ENCODE measurements at regions not wholly inside any gene's neighbourhood (a gene's known extent, or its start where the extent isn't known, plus 50 kb on each side); places are given as distances from the start of the nearest gene placed in this dataset.

- Histone ChIP-seq H3K9ac (no peak overlapping the region), H3K9me3 (peaks cover 14% of the 10 kb centered on the region; the same call in 1 of the 2 replicates), H3K4me3 (ENCODE audit: low read depth in 2 of 2, low read length in 1 of 2) (no peak overlapping the region), H3K4me1 (ENCODE audit: control insufficient read depth in 1 of 2, insufficient read depth in 2 of 2, low read depth in 1 of 2, low read length in 1 of 2) (peaks cover 0 to 3% of the 10 kb centered on the region in 2 experiments; a peak in 1 of 4 replicates), H2AFZ (ENCODE audit: low read depth) (no peak overlapping the region), H3K27ac (ENCODE audit: low read depth in 2 of 2, low read length in 1 of 2) (no peak overlapping the region), H3K9me2 (no peaks in the 10 kb centered on the region), H3K4me2 (no peak overlapping the region), H3K79me2 (ENCODE audit: insufficient read depth) (no peaks in the 10 kb centered on the region), H3K36me3 (replicated peaks in 1 of 2; ENCODE audit: control insufficient read depth in 1 of 2, insufficient read depth in 2 of 2, low read length in 1 of 2) (peaks cover 0 to 3% of the 10 kb centered on the region in 2 experiments), H4K20me1 (ENCODE audit: insufficient read depth) (no peaks in the 10 kb centered on the region), H3F3A (replicated peaks; ENCODE audit: insufficient read depth) (peaks cover 13% of the 10 kb centered on the region), H3K27me3 (ENCODE audit: insufficient read depth) (no peaks in the 10 kb centered on the region)
- POLR2A ChIA-PET = no interaction called here
- CTCF ChIA-PET = no interaction called here
- TF ChIP-seq NRF1 (IDR thresholded peaks at IDR 0.05; ENCODE audit: low read depth, low read length) (no peak), GABPA (IDR thresholded peaks at IDR 0.05; ENCODE audit: low read depth) (no peak), FOSL2 (IDR thresholded peaks at IDR 0.05; ENCODE audit: borderline replicate concordance, low read depth) (no peak), FOXJ3 (CRISPR knock-in tag; IDR thresholded peaks at IDR 0.05) (no peak), YY1 (IDR thresholded peaks at IDR 0.05; ENCODE audit: low read depth) (no peak), ELF1 (IDR thresholded peaks at IDR 0.05) (no peak), CHD2 (IDR thresholded peaks at IDR 0.05; ENCODE audit: low read length, partially characterized antibody) (no peak), MXI1 (IDR thresholded peaks at IDR 0.05; ENCODE audit: low read depth, low read length) (no peak), SMC3 (IDR thresholded peaks at IDR 0.05; ENCODE audit: low read depth, low read length) (no peak), RXRA (IDR thresholded peaks at IDR 0.05; ENCODE audit: borderline replicate concordance, low read depth) (no peak), NFIC (IDR thresholded peaks at IDR 0.05; ENCODE audit: borderline replicate concordance) (no peak), TAF1 (IDR thresholded peaks at IDR 0.05; ENCODE audit: borderline replicate concordance, low read depth, low read length) (no peak), EP300 (IDR thresholded peaks at IDR 0.05; ENCODE audit: borderline replicate concordance in 1 of 2, low read depth in 1 of 2, low read length in 1 of 2) (no peak), TCF12 (IDR thresholded peaks at IDR 0.05) (no peak), RFX5 (IDR thresholded peaks at IDR 0.05; ENCODE audit: low read length) (no peak), PBX3 (IDR thresholded peaks at IDR 0.05) (no peak), IRF3 (IDR thresholded peaks at IDR 0.05; ENCODE audit: low read depth, low read length) (no peak)
- DNase-seq = no peak
- 71% methylated on average over 2 of the region's 2 CpGs for WGBS (ENCODE audit: low lambda C conversion rate)
Observed at GRCh38 chr6:105821027-105821426, 265.1 kb upstream of the PRDM1 start.

GRCh38 chr6:105819745-105820144, 266.4 kb upstream of the PRDM1 start:
- Histone ChIP-seq H3K9ac (no peak overlapping the region), H3K9me2 (no peaks in the 10 kb centered on the region), H3K27me3 (ENCODE audit: insufficient read depth) (no peaks in the 10 kb centered on the region), H3K27ac (ENCODE audit: low read depth in 2 of 2, low read length in 1 of 2) (no peak overlapping the region), H3K4me2 (no peak overlapping the region), H3K79me2 (ENCODE audit: insufficient read depth) (no peaks in the 10 kb centered on the region), H3K36me3 (replicated peaks in 1 of 2; ENCODE audit: control insufficient read depth in 1 of 2, insufficient read depth in 2 of 2, low read length in 1 of 2) (peaks cover 0 to 3% of the 10 kb centered on the region in 2 experiments), H3K4me3 (ENCODE audit: low read depth in 2 of 2, low read length in 1 of 2) (no peak overlapping the region), H3K4me1 (ENCODE audit: control insufficient read depth in 1 of 2, insufficient read depth in 2 of 2, low read depth in 1 of 2, low read length in 1 of 2) (peaks cover 0 to 3% of the 10 kb centered on the region in 2 experiments; a peak in 1 of 4 replicates), H4K20me1 (ENCODE audit: insufficient read depth) (no peaks in the 10 kb centered on the region), H3K9me3 (peaks cover 14% of the 10 kb centered on the region; the same call in 1 of the 2 replicates), H3F3A (replicated peaks; ENCODE audit: insufficient read depth) (peaks cover 6% of the 10 kb centered on the region), H2AFZ (ENCODE audit: low read depth) (no peak overlapping the region)
- ChIA-PET CTCF (no interaction called here), POLR2A (no interaction called here)
- WGBS (ENCODE audit: low lambda C conversion rate) = 32% methylated on average over 2 of the region's 2 CpGs
- no peak for DNase-seq
- no peak for TF ChIP-seq NRF1 (IDR thresholded peaks at IDR 0.05; ENCODE audit: low read depth, low read length)
- TF ChIP-seq MXI1 (IDR thresholded peaks at IDR 0.05; ENCODE audit: low read depth, low read length) = no peak
- no peak for TF ChIP-seq IRF3 (IDR thresholded peaks at IDR 0.05; ENCODE audit: low read depth, low read length)
- no peak for TF ChIP-seq RCOR1 (IDR thresholded peaks at IDR 0.05; ENCODE audit: low read length)
- no peak for TF ChIP-seq EZH2phosphoT487 (IDR thresholded peaks at IDR 0.05; ENCODE audit: borderline replicate concordance, low read depth)
- no peak for TF ChIP-seq REST (IDR thresholded peaks at IDR 0.05; ENCODE audit: low read depth, low read length)
- TF ChIP-seq MAX (IDR thresholded peaks at IDR 0.05; ENCODE audit: low read depth) = no peak
- no peak for TF ChIP-seq NFIC (IDR thresholded peaks at IDR 0.05; ENCODE audit: borderline replicate concordance)
